LNCAP (cell line): ENCODE measurements at regions not wholly inside any gene's neighbourhood (a gene's known extent, or its start where the extent isn't known, plus 50 kb on each side); places are given as distances from the start of the nearest gene placed in this dataset.

Experiments used
- TF ChIP-seq, protein P1 (sequence below): fragments of 450-650 bp; IDR thresholded peaks from 2 replicates; pipeline ENCODE4 v1.5.1; 2017; ENCODE audit warnings: mild to moderate bottlenecking

- TF ChIP-seq, protein P1, sequence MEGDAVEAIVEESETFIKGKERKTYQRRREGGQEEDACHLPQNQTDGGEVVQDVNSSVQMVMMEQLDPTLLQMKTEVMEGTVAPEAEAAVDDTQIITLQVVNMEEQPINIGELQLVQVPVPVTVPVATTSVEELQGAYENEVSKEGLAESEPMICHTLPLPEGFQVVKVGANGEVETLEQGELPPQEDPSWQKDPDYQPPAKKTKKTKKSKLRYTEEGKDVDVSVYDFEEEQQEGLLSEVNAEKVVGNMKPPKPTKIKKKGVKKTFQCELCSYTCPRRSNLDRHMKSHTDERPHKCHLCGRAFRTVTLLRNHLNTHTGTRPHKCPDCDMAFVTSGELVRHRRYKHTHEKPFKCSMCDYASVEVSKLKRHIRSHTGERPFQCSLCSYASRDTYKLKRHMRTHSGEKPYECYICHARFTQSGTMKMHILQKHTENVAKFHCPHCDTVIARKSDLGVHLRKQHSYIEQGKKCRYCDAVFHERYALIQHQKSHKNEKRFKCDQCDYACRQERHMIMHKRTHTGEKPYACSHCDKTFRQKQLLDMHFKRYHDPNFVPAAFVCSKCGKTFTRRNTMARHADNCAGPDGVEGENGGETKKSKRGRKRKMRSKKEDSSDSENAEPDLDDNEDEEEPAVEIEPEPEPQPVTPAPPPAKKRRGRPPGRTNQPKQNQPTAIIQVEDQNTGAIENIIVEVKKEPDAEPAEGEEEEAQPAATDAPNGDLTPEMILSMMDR, result no peak
Observed at GRCh38 chr6:144681334-144681733, 396.2 kb downstream of the UTRN start.

DNA sequence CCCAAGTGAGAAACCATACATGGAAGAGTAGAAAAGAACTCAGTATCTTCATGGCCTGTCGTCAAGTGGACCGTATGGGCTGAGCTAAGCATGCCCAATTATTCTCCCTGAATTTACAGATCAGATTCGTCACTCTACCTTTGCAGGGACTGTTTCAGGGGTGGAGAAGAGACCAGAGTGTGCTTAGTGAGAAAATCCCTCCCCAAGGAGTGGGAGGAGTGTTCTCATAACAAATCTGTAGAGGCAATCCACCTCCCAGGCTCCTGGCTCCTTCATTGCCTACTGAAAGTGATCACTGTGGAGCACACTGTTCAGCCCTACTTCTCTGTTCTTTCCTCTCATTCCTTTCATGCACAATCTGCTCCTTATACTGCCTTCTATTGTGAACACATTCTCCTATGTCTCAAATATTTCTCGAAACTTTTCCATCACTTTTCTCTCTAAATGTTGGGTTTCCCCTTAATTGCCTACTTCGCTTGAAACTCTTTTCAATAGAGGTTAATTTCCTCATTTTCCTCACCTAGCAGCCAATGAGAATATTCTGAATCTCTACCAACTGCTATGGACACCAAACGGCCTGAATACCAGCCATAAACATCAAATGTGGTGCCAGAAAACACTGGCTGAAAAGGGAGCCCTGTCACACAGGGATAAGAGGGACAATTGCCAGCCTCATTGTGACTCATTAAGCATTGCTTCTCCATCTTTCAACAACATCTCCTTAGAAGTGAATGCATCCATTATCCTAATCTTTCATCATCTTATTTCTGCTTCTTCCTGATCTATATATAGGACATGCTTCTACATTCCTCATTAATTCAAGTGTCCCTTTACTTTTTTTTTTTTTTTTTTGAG lies 398.3 kb downstream of the UTRN start:
- TF ChIP-seq, protein P1, result no peak

GRCh38 chr6:144688713-144689112 lies 403.6 kb downstream of the UTRN start:
- TF ChIP-seq, protein P1, result no peak

GRCh38 chr6:144689503-144690040 lies 404.4 kb downstream of the UTRN start:
- TF ChIP-seq, protein P1, result no peak

GRCh38 chr6:144690133-144690532 lies 405.0 kb downstream of the UTRN start:
- TF ChIP-seq, protein P1, result no peak

- TF ChIP-seq, protein P1, result no peak
Observed at GRCh38 chr6:144690666-144691065, 405.5 kb downstream of the UTRN start.

DNA sequence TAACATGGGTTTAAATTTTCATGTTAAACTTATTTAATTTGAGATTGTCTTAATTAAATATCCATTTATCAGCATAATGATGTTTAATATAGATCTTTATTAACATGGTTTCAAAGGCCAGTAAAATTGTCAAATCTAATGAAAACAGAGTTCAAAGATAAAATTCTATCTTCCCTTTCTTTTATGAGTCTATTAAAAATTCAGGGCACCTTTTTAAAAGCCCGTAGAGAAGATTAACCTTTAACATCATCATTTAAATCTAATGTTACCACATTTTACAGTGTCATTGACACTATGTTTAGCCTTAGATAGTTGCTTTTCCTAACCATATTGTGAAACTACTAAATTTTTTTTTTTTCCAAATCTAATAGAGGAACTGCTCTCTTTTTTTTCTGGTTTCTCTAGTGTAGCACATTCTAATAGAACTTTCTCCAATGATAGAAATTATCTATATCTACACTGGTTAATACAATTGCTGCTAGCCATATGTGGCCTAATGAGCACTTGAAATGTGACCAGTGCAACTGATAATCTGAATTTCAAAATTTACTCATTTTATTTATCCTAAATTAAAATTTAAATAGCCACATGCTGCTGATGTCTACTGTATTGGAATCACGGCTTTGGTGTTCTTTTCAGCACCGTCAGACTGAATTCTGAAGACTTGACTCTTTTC lies 410.9 kb downstream of the UTRN start:
- TF ChIP-seq, protein P1, result no peak
